OCI-LY7 (cell line): ENCODE measurements at regions not wholly inside any gene's neighbourhood (a gene's known extent, or its start where the extent isn't known, plus 50 kb on each side); places are given as distances from the start of the nearest gene placed in this dataset.

ENCODE experiments used
- BruUV-seq: library from RNA; stranded (reverse); fragments of 400-500 nt; replicated peaks from 2 replicates; lab custom pipeline; 2021; lab: Mats Ljungman, UMichigan
- CTCF ChIA-PET: fragments of 300-600 bp; sonication (Branson Sonifier 250); formaldehyde crosslinking; loops from one replicate; lab custom pipeline; 2022; ENCODE audit warnings: antibody characterized with exemption; ENCODE audit not compliant: unreplicated experiment; lab: Charles Lee
- POLR2A ChIA-PET: fragments of 300-600 bp; sonication (Branson Sonifier 250); formaldehyde crosslinking; loops from one replicate; lab custom pipeline; 2022; ENCODE audit warnings: antibody characterized with exemption; lab: Charles Lee
- DNase-seq: peaks from one replicate; pipeline ENCODE4 v3.0.0-alpha.2; 2015; ENCODE audit warnings: low spot score
- H2AFZ ChIP-seq: fragments of 200-600 bp; sonication (generic), shearing (Covaris generic); 2 replicates; pipeline ENCODE4 v1.6.1; 2014; ENCODE audit warnings: mild to moderate bottlenecking, antibody characterized with exemption, low read length, moderate library complexity
- H3K27ac ChIP-seq: fragments of 200-600 bp; sonication (generic); 2 replicates; pipeline ENCODE4 v1.5.1; 2014; ENCODE audit warnings: mixed run types, low read depth, mild to moderate bottlenecking, moderate library complexity, low read length, inconsistent platforms; ENCODE audit not compliant: poor library complexity, severe bottlenecking
- H3K36me3 ChIP-seq: fragments of 200-600 bp; sonication (generic); 2 replicates; pipeline ENCODE4 v1.6.1; 2014; ENCODE audit warnings: mild to moderate bottlenecking, antibody characterized with exemption, low read length, moderate library complexity, mixed read lengths; ENCODE audit not compliant: insufficient read depth
- H3K4me1 ChIP-seq: fragments of 200-600 bp; sonication (generic); 2 replicates; pipeline ENCODE4 v1.5.1; 2014; ENCODE audit warnings: mild to moderate bottlenecking, low read length; ENCODE audit not compliant: insufficient read depth, poor library complexity, severe bottlenecking
- H3K4me2 ChIP-seq: fragments of 200-600 bp; sonication (generic); 2 replicates; pipeline ENCODE4 v1.6.1; 2014; ENCODE audit warnings: mild to moderate bottlenecking, low read length
- H3K4me3 ChIP-seq: fragments of 200-600 bp; sonication (generic); 2 replicates; pipeline ENCODE4 v1.5.1; 2014; ENCODE audit warnings: mild to moderate bottlenecking, low read depth, low read length; ENCODE audit not compliant: poor library complexity, severe bottlenecking
- H3K79me2 ChIP-seq: fragments of 200-600 bp; sonication (generic); 2 replicates; pipeline ENCODE4 v1.6.1; 2016; ENCODE audit warnings: low read depth, mild to moderate bottlenecking, low read length, moderate library complexity, mixed read lengths; ENCODE audit not compliant: insufficient read depth
- H3K9me2 ChIP-seq: fragments of 200-600 bp; sonication (generic); 2 replicates; pipeline ENCODE4 v1.6.1; 2016; ENCODE audit warnings: mild to moderate bottlenecking, low read length, mixed read lengths; ENCODE audit not compliant: insufficient read depth
- H3K9me3 ChIP-seq: fragments of 200-600 bp; sonication (generic); 2 replicates; pipeline ENCODE4 v1.6.1; 2014; ENCODE audit warnings: mild to moderate bottlenecking, mixed run types, low read length, mixed read lengths
- H4K20me1 ChIP-seq: fragments of 200-600 bp; sonication (generic); 2 replicates; pipeline ENCODE4 v1.6.1; 2014; ENCODE audit warnings: mild to moderate bottlenecking, antibody characterized with exemption, low read length, moderate library complexity, mixed read lengths; ENCODE audit not compliant: insufficient read depth
- EZH2phosphoT487 ChIP-seq: fragments of 200-600 bp; sonication (generic); IDR thresholded peaks from 2 replicates; pipeline ENCODE4 v1.6.1; 2018; ENCODE audit warnings: low read depth, borderline replicate concordance, mild to moderate bottlenecking, mixed run types, antibody characterized with exemption, low read length, moderate library complexity, mixed read lengths
- intact Hi-C: fragments of 100-400 bp; cut with micrococcal nuclease; formaldehyde crosslinking; loops from one replicate; pipeline ENCODE4 v1.10.0; 2022; ENCODE audit not compliant: unreplicated experiment
- TF ChIP-seq, protein P1 (sequence below): fragments of 200-600 bp; sonication (generic); conservative IDR thresholded peaks from 2 replicates; pipeline ENCODE4 v1.5.1; 2014; ENCODE audit warnings: mild to moderate bottlenecking, antibody characterized with exemption, low read length, moderate library complexity, mixed read lengths

GRCh38 chr2:67295406-67295805 lies 101.7 kb upstream of the ETAA1 start:
- no peak overlapping the region for H2AFZ ChIP-seq
- DNase-seq, result no peak
- no peak overlapping the region for H3K4me3 ChIP-seq
- no peaks in the 10 kb centered on the region for H3K9me3 ChIP-seq
- ChIA-PET POLR2A (interaction anchor here (0.7 to 1.4 kb wide), 2 partner anchors 96 to 145 kb away, joined by 3 read pairs; no protein-coding TSS in a partner anchor), CTCF (no interaction called here)
- H3K4me2 ChIP-seq, result no peak overlapping the region
- H3K36me3 ChIP-seq, result no peaks in the 10 kb centered on the region
- TF ChIP-seq, protein P1, sequence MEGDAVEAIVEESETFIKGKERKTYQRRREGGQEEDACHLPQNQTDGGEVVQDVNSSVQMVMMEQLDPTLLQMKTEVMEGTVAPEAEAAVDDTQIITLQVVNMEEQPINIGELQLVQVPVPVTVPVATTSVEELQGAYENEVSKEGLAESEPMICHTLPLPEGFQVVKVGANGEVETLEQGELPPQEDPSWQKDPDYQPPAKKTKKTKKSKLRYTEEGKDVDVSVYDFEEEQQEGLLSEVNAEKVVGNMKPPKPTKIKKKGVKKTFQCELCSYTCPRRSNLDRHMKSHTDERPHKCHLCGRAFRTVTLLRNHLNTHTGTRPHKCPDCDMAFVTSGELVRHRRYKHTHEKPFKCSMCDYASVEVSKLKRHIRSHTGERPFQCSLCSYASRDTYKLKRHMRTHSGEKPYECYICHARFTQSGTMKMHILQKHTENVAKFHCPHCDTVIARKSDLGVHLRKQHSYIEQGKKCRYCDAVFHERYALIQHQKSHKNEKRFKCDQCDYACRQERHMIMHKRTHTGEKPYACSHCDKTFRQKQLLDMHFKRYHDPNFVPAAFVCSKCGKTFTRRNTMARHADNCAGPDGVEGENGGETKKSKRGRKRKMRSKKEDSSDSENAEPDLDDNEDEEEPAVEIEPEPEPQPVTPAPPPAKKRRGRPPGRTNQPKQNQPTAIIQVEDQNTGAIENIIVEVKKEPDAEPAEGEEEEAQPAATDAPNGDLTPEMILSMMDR, result no peak
- no peak for TF ChIP-seq EZH2phosphoT487
- H3K27ac ChIP-seq, result no peak overlapping the region
- BruUV-seq, result no TSS peak
- H3K4me1 ChIP-seq, result no peaks in the 10 kb centered on the region
- H3K9me2 ChIP-seq, result no peaks in the 10 kb centered on the region
- no peaks in the 10 kb centered on the region for H3K79me2 ChIP-seq
- intact Hi-C loops, result no loop called here
- no peaks in the 10 kb centered on the region for H4K20me1 ChIP-seq

DNA sequence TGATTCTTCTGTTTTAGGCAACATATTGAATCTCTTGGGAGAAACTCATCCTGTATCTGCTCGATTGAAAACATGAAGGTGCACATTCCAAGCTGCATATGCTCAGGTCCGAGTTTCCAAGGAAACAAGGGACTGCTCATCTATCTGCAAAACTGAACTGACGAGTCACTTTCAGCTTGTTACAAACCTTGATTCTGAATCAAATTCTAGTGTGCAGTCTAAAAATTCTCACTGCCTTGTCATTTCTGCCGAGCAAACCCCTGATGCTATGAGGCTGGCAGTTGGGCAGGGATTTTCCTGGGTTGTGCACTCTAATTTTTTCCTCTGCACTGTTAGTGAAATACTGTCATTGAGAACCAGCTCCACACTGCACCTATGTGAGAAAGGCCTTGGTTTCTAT lies 101.3 kb upstream of the ETAA1 start:
- Histone ChIP-seq H3K9me3 (no peaks in the 10 kb centered on the region), H3K79me2 (no peaks in the 10 kb centered on the region), H3K36me3 (no peaks in the 10 kb centered on the region), H3K4me1 (no peaks in the 10 kb centered on the region), H3K9me2 (no peaks in the 10 kb centered on the region), H4K20me1 (no peaks in the 10 kb centered on the region), H3K4me2 (no peak overlapping the region), H3K4me3 (no peak overlapping the region), H3K27ac (no peak overlapping the region), H2AFZ (no peak overlapping the region)
- POLR2A ChIA-PET, result interaction anchor here (0.7 to 1.4 kb wide), 2 partner anchors 96 to 145 kb away, joined by 3 read pairs; no protein-coding TSS in a partner anchor
- TF ChIP-seq, protein P1, result no peak
- TF ChIP-seq EZH2phosphoT487, result no peak
- no TSS peak for BruUV-seq
- no peak for DNase-seq
- intact Hi-C loops, result no loop called here
- CTCF ChIA-PET, result no interaction called here

DNA sequence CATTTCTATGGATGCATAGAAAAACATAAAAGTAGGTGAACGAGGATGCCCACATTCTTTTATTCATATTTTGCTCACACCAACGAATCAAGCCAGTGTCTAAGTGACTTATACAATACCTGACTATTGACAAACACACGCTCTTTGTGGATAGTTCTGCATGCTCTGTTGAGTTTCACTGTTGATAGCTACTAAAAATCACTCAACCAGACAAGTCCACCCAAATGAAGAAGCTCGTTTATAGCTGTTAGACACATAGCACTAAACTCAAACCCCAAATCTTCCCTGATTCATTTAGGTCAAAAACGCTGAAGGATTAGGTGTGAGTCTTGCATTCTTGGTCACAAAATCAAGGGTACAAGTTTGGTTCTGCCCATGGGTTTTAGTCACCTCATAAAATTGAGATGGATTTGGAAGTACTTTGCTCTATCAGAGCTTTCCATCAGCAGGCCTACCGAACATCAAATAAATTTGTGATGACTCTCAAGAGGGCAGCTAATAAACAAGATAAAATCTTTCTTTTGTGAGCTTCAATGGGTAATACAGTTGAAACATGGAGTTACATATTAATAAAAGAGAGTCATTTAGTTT lies 92.7 kb upstream of the ETAA1 start:
- Histone ChIP-seq H3K4me1 (no peaks in the 10 kb centered on the region), H4K20me1 (no peaks in the 10 kb centered on the region), H3K79me2 (no peaks in the 10 kb centered on the region), H3K9me3 (no peaks in the 10 kb centered on the region), H3K4me3 (no peak overlapping the region), H2AFZ (no peak overlapping the region), H3K27ac (no peak overlapping the region), H3K36me3 (no peaks in the 10 kb centered on the region), H3K9me2 (no peaks in the 10 kb centered on the region), H3K4me2 (no peak overlapping the region)
- BruUV-seq, result no TSS peak
- no peak for DNase-seq
- intact Hi-C loops, result no loop called here
- ChIA-PET CTCF (no interaction called here), POLR2A (interaction anchor here (0.6 kb wide), 1 partner anchor 21 kb away, joined by 3 read pairs; no protein-coding TSS in a partner anchor)
- TF ChIP-seq, protein P1, result no peak
- no peak for TF ChIP-seq EZH2phosphoT487
